GM19238 (cell line): ENCODE measurements at regions not wholly inside any gene's neighbourhood (a gene's known extent, or its start where the extent isn't known, plus 50 kb on each side); places are given as distances from the start of the nearest gene placed in this dataset.

Experiments
- DNase-seq: peaks from one replicate; pipeline ENCODE4 v3.0.0; 2011; ENCODE audit warnings: low spot score; ENCODE audit not compliant: insufficient read length

DNA sequence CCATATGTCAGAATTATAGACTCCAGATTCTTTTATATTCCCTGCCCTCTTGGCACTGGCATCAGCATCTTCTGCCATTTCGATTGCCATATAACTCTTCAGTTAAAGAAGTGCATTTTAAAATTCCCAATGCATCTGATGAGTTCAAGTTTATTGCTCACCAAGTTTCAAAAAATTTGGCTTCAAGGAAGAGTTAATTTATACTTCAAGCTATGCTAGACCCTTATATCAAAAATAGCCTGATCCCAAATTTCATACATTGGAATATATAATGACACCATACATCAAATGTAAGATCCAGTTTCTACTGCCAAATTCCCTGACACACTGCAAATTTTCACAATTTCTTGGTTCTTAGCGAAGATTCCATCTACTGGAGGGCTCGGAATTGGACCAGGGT lies 1058.6 kb downstream of the NTRK3 start:
- DNase-seq, result no peak

- no peak for DNase-seq
These were observed 1060.0 kb downstream of the NTRK3 start for GRCh38 chr15:87196498-87196897.

DNA sequence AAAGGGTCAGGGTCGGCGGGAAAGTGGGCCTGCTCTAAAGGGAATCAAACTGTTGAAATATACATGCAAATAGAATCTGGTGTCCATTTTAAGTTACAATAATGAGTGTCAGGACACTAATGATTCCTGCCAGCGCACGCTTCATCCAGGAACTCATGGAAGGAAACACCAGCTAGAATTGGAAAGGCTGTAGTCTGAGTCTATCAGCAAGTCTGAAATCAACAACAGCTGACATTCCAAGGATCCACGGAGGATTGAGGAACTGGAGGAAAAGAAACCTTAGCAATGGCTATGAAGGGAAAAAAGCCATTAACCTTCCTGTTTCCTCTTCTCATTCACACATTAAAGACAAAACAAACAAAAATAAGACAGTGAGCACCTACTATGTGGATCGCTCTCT lies 1063.1 kb downstream of the NTRK3 start:
- no peak for DNase-seq

- DNase-seq, result no peak
These were observed 1088.0 kb downstream of the AGBL1 start for GRCh38 chr15:87167706-87168105.

DNA sequence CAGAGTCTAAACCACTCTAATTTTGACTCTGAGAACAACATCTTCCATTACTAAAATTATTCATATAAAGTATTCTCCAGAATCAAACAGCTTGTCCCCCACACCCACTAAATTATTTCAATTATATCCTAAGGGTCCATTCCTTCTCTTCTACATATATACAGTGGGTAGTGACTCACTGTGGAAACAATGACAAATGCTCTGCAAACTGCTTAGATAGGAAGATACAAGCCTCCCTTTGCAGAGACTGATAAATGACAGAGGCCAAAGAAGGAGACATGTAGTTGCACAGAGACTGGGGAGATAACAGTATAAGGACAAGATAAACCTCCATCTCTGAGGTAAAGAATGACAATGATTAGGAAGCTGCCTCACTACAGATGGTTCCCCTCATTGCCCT lies 1087.4 kb downstream of the AGBL1 start:
- DNase-seq, result no peak

DNA sequence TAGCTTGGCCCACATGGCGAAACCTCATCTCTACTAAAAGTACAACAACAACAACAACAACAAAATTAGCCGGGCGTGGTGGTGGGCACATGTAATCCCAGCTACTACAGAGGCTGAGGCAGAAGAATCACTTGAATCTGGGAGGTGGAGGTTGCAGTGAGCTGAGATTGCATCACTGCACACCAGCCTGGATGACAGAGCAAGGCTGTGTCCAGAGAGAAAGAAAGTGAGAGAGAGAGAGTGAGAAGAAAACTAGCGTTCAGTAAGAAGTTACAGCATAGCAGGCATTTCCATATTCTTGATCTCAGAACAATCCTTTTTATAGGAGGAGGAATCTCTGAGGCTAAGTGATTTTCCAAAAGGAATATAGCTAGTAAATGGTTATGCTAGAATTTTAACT lies 1076.1 kb downstream of the AGBL1 start:
- DNase-seq, result no peak

- no peak for DNase-seq
These were observed 1075.1 kb downstream of the AGBL1 start for GRCh38 chr15:87154761-87155160.

DNA sequence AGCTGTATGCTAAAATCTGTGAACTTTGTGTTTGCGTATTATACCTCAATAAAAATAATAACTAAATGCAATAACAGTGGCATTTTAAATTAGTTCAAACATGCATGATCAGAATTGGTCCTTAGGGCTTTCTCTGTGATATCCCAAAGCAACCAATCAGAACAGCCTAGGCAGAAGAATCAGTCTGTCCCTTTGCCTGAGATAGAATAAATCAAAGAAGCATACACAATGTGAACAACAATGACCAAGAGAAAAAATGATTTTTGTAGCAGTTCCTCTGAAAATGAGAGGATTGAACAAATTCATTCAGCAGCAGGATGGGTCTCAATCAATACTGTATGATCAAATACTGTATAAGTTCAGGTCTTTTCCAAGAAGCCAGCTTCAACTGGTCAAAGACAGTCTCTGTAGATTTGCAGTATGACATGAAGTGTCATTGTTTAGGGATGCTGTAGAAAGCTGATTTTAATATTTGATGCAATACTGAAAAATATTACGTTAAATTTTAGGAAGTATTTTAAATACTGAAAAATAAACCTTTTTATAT lies 1071.6 kb downstream of the AGBL1 start:
- no peak for DNase-seq

GRCh38 chr15:87145696-87146095 lies 1066.0 kb downstream of the AGBL1 start:
- no peak for DNase-seq

- DNase-seq, result no peak
These were observed 1065.1 kb downstream of the AGBL1 start for GRCh38 chr15:87144775-87145174.

GRCh38 chr15:87142096-87142495 lies 1062.4 kb downstream of the AGBL1 start:
- no peak for DNase-seq

DNA sequence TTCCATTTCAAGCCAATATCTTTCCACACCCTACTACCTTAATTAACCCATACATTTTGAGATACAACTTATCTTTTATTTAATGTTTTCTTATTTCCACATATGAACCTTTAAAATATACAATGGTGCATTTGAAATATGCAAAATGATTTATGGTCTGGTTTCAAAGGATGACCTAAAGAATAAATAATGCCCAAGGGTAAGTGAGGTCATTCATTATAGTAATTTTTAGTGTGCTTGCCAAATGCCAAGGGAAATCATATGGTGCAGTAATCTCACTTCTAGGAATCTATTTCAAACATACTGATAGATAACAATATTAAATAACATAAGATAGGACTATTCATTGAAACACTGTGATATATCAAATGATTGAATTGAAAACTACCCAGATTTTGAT lies 1055.4 kb downstream of the AGBL1 start:
- no peak for DNase-seq

- DNase-seq, result no peak
These were observed 1054.0 kb downstream of the AGBL1 start for GRCh38 chr15:87133704-87134103.

DNA sequence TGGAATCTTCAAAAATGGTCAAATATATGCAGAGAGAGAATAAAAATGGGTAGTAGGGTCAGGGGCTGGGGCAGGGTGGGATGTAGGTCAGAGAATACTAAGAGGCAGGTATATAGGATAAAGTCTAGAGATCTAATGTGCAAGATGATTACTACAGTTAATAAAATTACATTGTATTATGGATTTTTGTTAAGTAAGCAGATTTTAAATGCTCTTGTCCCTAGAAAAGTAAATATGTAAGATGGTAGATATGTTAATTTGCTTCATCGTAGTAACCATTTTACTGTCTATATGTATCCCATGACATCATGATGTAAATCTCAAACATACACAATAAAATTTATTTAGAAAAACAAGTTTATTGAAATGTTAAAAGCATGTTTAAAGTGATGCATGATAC lies 1051.4 kb downstream of the AGBL1 start:
- DNase-seq, result no peak

GRCh38 chr15:87129916-87130315 lies 1050.2 kb downstream of the AGBL1 start:
- no peak for DNase-seq

DNA sequence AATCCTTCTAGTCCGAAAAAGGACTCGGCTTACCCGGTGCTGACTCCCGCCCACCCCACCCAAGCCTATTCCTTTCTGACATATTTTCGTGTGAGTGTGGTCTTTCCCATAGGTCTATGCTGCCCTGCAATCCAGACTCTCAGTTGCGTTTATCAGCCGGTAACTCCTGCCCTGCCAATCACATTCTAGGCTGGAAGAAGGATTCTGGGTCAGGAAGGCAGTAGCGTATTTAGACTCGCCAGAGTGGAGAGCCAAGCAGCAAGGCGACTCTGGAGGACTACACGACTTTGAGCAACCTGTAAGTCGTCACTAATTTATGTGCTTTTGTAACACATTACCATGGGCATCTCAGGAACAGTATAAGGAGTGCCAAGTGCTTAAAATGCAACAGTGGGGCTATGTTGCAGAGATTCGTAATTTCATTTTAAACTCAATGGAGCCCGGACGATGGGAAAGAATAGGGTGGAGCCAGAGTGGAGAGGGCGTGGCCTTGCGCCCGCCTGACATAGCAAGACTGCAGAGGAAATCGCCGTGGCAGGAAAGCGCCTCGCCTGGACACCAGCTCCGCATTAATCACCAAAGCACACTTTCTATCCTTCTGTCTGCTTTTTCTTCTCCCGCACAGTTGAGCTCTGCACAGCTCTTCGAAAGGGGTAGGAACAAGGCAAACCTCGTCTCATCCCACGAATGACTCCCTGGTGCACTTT lies 1044.2 kb downstream of the AGBL1 start:
- DNase-seq, result no peak

DNA sequence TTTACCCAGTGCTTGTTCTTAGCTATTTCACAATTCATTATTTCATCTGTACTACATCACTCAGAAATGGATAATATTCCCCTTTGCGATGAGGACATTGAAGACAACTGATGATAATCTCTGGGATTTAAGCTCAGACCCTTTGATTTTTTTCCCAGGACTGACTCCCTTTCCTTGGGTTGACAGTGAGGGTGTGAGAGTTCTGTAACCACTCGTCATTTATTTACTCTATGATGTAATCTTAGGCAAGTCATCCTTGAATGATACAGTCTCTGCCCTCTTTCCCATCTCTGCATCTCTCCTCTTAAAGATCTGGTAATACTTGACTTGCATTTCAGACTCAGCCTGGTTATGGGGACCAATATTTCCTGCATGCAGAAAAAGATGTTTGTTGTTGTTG lies 1041.7 kb downstream of the AGBL1 start:
- no peak for DNase-seq

GRCh38 chr15:87120555-87120954 lies 1040.9 kb downstream of the AGBL1 start:
- no peak for DNase-seq

DNA sequence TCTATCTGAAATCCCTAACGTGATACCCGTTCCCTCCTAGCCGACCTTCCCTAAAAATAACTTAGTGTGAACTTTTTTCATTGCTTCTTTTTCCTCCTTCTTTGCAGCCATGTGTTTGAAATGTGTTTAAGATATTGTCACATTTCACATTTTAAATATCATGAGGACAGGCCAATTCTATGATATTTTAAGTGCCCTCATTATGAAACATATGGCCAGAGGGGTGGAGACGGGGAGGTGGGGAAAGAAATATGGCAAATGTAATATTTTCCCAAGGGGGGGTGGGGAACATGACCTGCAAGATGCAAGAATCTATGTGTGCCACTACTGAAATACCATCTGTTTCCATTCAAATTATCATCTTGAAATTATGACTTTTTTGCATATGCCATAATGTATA lies 1039.2 kb downstream of the AGBL1 start:
- no peak for DNase-seq

- DNase-seq, result no peak
These were observed 1038.8 kb downstream of the AGBL1 start for GRCh38 chr15:87118435-87118834.

- no peak for DNase-seq
These were observed 1036.1 kb downstream of the AGBL1 start for GRCh38 chr15:87115795-87116194.

DNA sequence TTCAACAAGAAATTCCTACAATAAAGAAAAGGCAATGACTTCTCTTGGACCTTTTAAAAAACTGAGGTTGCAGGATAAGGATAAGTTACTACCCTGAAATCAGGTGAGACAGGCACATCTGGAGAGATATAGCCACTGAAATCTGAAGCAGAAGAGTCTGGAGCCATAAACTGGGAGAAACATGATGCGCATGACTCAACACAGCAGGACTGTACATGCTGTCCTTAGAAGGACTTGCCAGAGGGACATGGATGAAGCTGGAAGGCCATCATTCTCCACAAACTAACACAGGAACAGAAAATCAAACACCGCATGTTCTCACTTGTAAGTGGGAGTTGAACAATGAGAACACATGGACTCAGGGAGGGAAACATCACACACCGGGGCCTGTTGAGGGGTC lies 1020.2 kb downstream of the AGBL1 start:
- DNase-seq, result no peak

DNA sequence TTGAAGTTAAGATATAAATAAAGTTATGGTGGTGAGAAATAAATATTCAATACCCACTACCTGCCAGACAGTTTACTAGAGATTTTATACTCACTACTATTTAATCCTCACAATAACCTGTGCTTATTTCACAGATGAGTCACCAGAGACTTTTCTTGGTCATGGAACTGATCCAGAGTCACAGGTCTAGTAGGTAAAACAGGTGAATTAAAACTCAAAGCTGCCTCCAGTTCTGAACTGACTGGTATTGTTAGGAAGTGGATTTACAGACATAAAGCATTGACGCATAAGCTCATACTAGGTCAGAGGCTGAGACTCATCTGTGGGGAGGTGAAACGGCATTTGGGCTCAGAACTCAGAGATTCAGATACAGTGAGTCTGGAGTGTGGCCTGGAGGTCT lies 1009.9 kb downstream of the AGBL1 start:
- DNase-seq, result no peak

GRCh38 chr15:87083201-87083600 lies 1003.5 kb downstream of the AGBL1 start:
- DNase-seq, result no peak
